ENCODE measurements at regions not wholly inside any gene's neighbourhood (a gene's known extent, or its start where the extent isn't known, plus 50 kb on each side); places are given as distances from the start of the nearest gene placed in this dataset.
"Not testable (repeated sequence)": the region's sequence is repeated elsewhere in the genome, so short reads cannot be mapped to it uniquely, and the experiment has no call there.

DNA sequence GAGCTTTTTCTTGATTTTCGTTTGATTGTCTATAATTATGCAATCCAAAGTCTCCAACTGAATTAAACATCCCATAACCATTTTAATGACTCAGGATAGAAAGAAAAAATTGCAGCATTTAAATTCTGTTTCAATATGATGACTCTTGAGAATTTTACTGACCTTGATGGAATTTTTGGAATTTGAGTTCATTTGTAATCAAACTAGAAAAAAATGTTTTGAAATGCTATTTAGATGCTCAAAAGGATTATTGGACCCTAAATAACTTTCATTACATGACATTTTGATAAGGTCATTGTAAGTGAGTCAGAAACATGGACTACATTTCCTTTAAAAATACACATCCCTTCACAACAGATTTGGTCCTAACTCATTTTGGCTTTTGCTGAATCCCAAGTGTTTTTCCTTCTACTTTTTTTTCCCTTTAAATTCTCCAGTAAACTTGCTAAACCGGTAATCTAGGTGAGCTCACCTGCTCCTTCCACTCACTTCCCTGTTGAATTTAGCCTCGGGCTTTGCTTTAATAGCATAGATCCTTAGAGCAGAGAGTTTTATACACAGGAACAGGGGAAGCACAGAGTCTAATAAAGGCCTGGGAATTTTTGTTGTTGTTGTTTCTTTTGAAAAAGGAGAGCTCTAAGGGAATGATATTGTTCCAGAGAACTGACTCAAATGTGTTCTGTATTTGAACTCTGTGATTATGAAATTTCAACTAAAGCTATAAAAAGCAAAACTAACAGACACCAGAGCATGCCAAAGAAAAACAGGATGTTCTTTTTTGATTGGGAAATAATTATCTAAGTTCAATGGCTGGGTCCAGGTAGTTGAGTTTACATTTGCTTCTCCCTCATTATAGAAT, 1088.2 kb upstream of the CITED2 start:
- DNase-seq (ENCODE audit: extremely low spot score): no peak
- ChIA-PET CTCF (interaction anchor here (1.1 to 1.5 kb wide), 2 partner anchors 10 to 11 kb away, joined by 3 read pairs; no protein-coding TSS in a partner anchor), POLR2A (no interaction called here)
- TF ChIP-seq, protein P1, sequence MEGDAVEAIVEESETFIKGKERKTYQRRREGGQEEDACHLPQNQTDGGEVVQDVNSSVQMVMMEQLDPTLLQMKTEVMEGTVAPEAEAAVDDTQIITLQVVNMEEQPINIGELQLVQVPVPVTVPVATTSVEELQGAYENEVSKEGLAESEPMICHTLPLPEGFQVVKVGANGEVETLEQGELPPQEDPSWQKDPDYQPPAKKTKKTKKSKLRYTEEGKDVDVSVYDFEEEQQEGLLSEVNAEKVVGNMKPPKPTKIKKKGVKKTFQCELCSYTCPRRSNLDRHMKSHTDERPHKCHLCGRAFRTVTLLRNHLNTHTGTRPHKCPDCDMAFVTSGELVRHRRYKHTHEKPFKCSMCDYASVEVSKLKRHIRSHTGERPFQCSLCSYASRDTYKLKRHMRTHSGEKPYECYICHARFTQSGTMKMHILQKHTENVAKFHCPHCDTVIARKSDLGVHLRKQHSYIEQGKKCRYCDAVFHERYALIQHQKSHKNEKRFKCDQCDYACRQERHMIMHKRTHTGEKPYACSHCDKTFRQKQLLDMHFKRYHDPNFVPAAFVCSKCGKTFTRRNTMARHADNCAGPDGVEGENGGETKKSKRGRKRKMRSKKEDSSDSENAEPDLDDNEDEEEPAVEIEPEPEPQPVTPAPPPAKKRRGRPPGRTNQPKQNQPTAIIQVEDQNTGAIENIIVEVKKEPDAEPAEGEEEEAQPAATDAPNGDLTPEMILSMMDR (IDR thresholded peaks at IDR 0.05; ENCODE audit: control extremely low read depth, extremely low read depth, low read depth, missing control alignments): no peak

DNA sequence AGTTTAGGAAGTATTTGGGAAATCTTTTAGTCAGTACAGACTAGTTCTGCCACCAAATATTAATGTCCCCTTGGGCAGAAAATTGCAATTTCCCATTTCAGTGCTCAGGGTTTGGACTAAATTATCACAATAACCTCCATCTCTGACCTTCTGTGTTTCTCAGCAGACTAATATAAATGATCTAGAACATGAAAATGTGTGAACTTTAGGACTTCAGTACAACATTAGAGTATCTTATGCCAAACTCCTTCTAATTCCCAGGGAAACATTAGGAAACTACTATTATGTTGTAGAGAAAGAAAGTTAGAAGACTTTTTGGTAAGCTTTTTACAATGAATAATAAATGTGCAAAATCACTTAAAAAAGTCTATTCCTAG, 1087.6 kb upstream of the CITED2 start:
- POLR2A ChIA-PET: no interaction called here
- TF ChIP-seq, protein P1 (IDR thresholded peaks at IDR 0.05; ENCODE audit: control extremely low read depth, extremely low read depth, low read depth, missing control alignments): no peak

DNA sequence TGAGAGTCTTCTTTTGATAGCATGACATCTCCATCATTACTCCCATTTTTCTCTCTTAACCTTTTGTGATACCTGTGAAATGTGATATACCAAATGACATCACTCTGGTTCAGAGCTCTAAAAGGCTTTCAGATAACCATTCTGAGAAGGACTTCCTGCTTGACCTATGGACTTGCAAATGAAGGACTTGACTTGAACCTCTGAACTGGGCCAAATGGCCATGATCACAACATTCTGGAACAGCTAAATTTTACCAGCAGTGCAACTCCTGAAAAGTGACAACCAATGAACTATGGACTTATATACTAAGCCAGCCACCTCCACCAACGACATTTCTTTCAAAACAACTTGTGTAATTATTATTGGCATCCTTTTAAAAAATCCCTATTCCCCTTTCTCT, 1085.8 kb upstream of the CITED2 start:
- TF ChIP-seq, protein P1 (IDR thresholded peaks at IDR 0.05; ENCODE audit: control extremely low read depth, extremely low read depth, low read depth, missing control alignments): no peak
- ChIA-PET POLR2A (no interaction called here), CTCF (no interaction called here)
- no peak for DNase-seq (ENCODE audit: extremely low spot score)

More for the DNA sequence above, 1087.6 kb upstream of the CITED2 start:
- no peak for DNase-seq (ENCODE audit: extremely low spot score)
- CTCF ChIA-PET: interaction anchor here (1.1 kb wide), 1 partner anchor 10 kb away, joined by 3 read pairs; no protein-coding TSS in a partner anchor

DNA sequence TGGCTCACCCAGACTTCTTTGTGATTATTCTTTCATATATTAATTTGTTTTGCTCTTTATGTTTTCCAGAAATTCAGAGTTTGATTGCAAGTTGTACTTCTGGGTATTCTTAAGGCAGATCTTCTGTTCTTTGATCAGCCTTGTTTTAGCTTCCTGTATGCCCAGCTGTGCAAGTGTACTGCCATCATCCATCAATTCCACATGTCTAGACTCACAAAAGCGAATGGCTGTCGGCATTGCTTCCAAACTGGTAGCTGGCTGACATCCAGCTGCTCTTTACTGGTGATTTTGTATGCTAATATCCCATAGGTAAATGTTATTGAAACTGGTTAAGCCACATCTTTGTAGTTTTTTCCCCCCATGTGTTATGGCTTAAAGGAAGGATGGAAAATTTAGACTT, 1084.8 kb upstream of the CITED2 start:
- CTCF ChIA-PET: interaction anchor here (1.3 kb wide), 1 partner anchor 18 kb away, joined by 3 read pairs; no protein-coding TSS in a partner anchor
- POLR2A ChIA-PET: no interaction called here

DNA sequence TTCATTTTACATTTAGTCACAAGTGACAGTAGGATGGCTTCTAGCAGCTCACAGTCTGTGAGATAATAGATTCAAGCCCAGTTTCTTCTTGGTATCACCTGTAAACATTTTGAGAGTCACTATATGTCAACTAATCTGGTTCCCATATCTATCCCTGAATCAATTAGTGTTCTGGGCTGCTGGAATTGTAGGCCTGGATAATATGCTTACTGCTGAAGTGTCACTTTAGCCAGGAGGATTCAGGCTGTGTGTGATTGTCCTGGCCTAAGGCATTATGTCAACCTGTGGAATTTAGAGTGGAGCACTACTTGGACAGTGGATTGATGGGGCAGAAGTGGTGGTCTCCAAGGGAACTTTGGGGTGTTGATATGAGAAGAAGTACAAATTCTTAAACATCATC, 1071.8 kb upstream of the CITED2 start:
- TF ChIP-seq, protein P1 (IDR thresholded peaks at IDR 0.05; ENCODE audit: control extremely low read depth, extremely low read depth, low read depth, missing control alignments): no peak
- ChIA-PET CTCF (no interaction called here), POLR2A (no interaction called here)
- DNase-seq (ENCODE audit: extremely low spot score): no peak

More for the DNA sequence above, 1084.8 kb upstream of the CITED2 start:
- no peak for DNase-seq (ENCODE audit: extremely low spot score)
- TF ChIP-seq, protein P1 (IDR thresholded peaks at IDR 0.05; ENCODE audit: control extremely low read depth, extremely low read depth, low read depth, missing control alignments): no peak

DNA sequence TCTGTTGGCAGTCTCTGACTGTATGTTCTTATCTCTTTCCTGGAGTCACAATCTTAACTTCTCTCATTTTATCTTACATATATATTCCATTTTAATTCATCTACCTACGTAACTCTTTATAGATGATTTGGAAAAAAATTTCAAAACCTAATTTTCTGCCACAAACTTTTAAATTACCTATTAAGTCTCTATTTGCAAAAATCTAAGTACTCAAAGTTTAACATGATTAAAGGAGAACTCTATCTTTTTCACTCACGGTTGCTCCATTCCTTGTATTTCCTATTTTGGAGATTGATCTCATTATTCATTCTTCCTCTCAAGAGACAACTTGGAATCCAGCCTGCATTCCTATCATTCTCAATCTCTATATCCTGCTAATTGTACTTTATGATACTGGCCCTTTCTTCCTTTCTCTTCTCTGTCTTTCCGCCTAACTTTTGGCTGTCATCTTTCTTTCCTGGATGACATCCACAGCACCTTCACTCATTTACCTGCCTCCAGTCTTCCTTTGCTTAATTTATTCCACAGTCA, 1071.1 kb upstream of the CITED2 start:
- no peak for DNase-seq (ENCODE audit: extremely low spot score)
- ChIA-PET POLR2A (no interaction called here), CTCF (no interaction called here)
- TF ChIP-seq, protein P1 (IDR thresholded peaks at IDR 0.05; ENCODE audit: control extremely low read depth, extremely low read depth, low read depth, missing control alignments): no peak

DNA sequence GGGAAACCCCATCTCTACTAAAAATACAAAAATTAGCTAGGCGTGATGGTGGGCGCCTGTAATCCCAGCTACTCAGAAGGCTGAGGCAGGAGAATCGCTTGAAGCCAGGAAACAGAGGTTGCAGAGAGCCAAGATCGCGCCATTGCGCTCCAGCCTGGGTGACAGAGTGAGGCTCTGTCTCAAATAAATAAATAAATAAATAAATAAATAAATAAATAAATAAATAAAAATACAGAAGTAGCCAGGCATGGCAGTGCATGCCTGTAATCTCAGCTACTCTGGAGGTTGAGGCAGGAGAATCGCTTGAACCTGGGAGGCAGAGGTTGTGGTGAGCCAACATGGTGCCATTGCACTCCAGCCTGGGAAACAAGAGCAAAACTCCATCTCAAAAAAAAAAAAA, 1068.7 kb upstream of the CITED2 start:
- CTCF ChIA-PET: not testable (repeated sequence)

More for the DNA sequence above, 1068.7 kb upstream of the CITED2 start:
- DNase-seq (ENCODE audit: extremely low spot score); POLR2A ChIA-PET: not testable (repeated sequence)
